Mesenchymal stem cell (in vitro differentiated cells and primary cell): ENCODE measurements at regions not wholly inside any gene's neighbourhood (a gene's known extent, or its start where the extent isn't known, plus 50 kb on each side); places are given as distances from the start of the nearest gene placed in this dataset.
"Not testable (repeated sequence)": the region's sequence is repeated elsewhere in the genome, so short reads cannot be mapped to it uniquely, and the experiment has no call there.

Experiments
- DNase-seq: peaks from one replicate; pipeline ENCODE4 v3.0.0-alpha.2; 2013
- H2AFZ ChIP-seq: one replicate; pipeline ENCODE4 v1.6.1; 2013; ENCODE audit warnings: low read depth, mild to moderate bottlenecking, control low read depth, inconsistent platforms, low read length, moderate library complexity
- H2AK5ac ChIP-seq: 2 replicates; pipeline ENCODE4 v1.6.1; 2013; ENCODE audit warnings: low read length, moderate library complexity, mild to moderate bottlenecking, inconsistent platforms; ENCODE audit not compliant: severe bottlenecking
- H2BK120ac ChIP-seq: one replicate; pipeline ENCODE4 v1.6.1; 2013; ENCODE audit warnings: low read depth, mild to moderate bottlenecking, inconsistent platforms, low read length, moderate library complexity
- H2BK12ac ChIP-seq, 2 experiments: one replicate each; pipeline ENCODE4 v1.6.1; 2013; ENCODE audit warnings: inconsistent platforms in 2 of 2, low read length in 2 of 2, mild to moderate bottlenecking in 2 of 2, moderate library complexity in 2 of 2, control low read depth in 1 of 2
- H2BK15ac ChIP-seq: one replicate; pipeline ENCODE4 v1.6.1; 2013; ENCODE audit warnings: mild to moderate bottlenecking, low read depth, inconsistent platforms; ENCODE audit not compliant: poor library complexity, severe bottlenecking
- H2BK5ac ChIP-seq: 2 replicates; pipeline ENCODE4 v1.6.1; 2013; ENCODE audit warnings: low read depth, mild to moderate bottlenecking, low read length, control low read depth, inconsistent platforms; ENCODE audit not compliant: poor library complexity, severe bottlenecking
- H3K14ac ChIP-seq, 2 experiments: one replicate each; pipeline ENCODE4 v1.6.1; 2013; ENCODE audit warnings: inconsistent platforms in 2 of 2, low read length in 2 of 2, control low read depth in 1 of 2, mild to moderate bottlenecking in 1 of 2, moderate library complexity in 1 of 2
- H3K18ac ChIP-seq, 2 experiments: one replicate each; pipeline ENCODE4 v1.6.1; 2013; ENCODE audit warnings: inconsistent platforms in 2 of 2, low read length in 2 of 2, control low read depth in 1 of 2, low read depth in 1 of 2, mild to moderate bottlenecking in 1 of 2
- H3K23ac ChIP-seq, 2 experiments: one replicate each; pipeline ENCODE4 v1.6.1; 2013; ENCODE audit warnings: inconsistent platforms in 2 of 2, low read length in 2 of 2, mild to moderate bottlenecking in 2 of 2, moderate library complexity in 2 of 2, control low read depth in 1 of 2
- H3K27ac ChIP-seq: 2 replicates; pipeline ENCODE4 v1.5.1; 2013; ENCODE audit warnings: mild to moderate bottlenecking, moderate library complexity, low read length, control low read depth, inconsistent platforms; ENCODE audit not compliant: poor library complexity, severe bottlenecking
- H3K27me3 ChIP-seq, 2 experiments: 2 replicates each; pipeline versions ENCODE4 v1.6.1 to v1.7.0; 2013; ENCODE audit warnings: low read length in 2 of 2, mild to moderate bottlenecking in 2 of 2, moderate library complexity in 2 of 2, control low read depth in 1 of 2, inconsistent platforms in 1 of 2; ENCODE audit not compliant: control insufficient read depth in 1 of 2, insufficient read depth in 1 of 2
- H3K36me3 ChIP-seq, 2 experiments: 2 replicates each; pipeline versions ENCODE4 v1.6.1 to v1.7.0; 2013; ENCODE audit warnings: low read length in 2 of 2, control low read depth in 1 of 2, inconsistent platforms in 1 of 2, low read depth in 1 of 2, mild to moderate bottlenecking in 1 of 2; ENCODE audit not compliant: insufficient read depth in 2 of 2, control insufficient read depth in 1 of 2
- H3K4ac ChIP-seq, 2 experiments: one replicate each; pipeline ENCODE4 v1.6.1; 2013; ENCODE audit warnings: inconsistent platforms in 2 of 2, low read length in 2 of 2, mild to moderate bottlenecking in 2 of 2, moderate library complexity in 2 of 2, control low read depth in 1 of 2, low read depth in 1 of 2
- H3K4me1 ChIP-seq: 2 replicates; pipeline ENCODE4 v1.6.1; 2013; ENCODE audit warnings: low read depth, low read length, control low read depth; ENCODE audit not compliant: control insufficient read depth, insufficient read depth
- H3K4me2 ChIP-seq: 2 replicates; pipeline ENCODE4 v1.6.1; 2013; ENCODE audit warnings: low read length, mild to moderate bottlenecking, inconsistent platforms; ENCODE audit not compliant: poor library complexity, severe bottlenecking
- H3K4me3 ChIP-seq, 2 experiments: 2 replicates each; pipeline versions ENCODE4 v1.5.1 to v1.7.0; 2013; ENCODE audit warnings: low read length in 2 of 2, mild to moderate bottlenecking in 2 of 2, control low read depth in 1 of 2, low read depth in 1 of 2; ENCODE audit not compliant: insufficient read depth in 1 of 2
- H3K79me1 ChIP-seq: replicated peaks from 2 replicates; pipeline ENCODE4 v1.6.1; 2013; ENCODE audit warnings: mild to moderate bottlenecking, control low read depth, low read length, inconsistent platforms; ENCODE audit not compliant: poor library complexity, severe bottlenecking
- H3K9ac ChIP-seq: 2 replicates; pipeline ENCODE4 v1.7.0; 2013; ENCODE audit warnings: mild to moderate bottlenecking, low read length, moderate library complexity
- H3K9me3 ChIP-seq: 2 replicates; pipeline ENCODE4 v1.7.0; 2013; ENCODE audit warnings: mild to moderate bottlenecking, low read length; ENCODE audit not compliant: control insufficient read depth
- H4K8ac ChIP-seq: one replicate; pipeline ENCODE4 v1.6.1; 2013; ENCODE audit warnings: inconsistent platforms, mild to moderate bottlenecking, low read length, moderate library complexity
- H4K91ac ChIP-seq: one replicate; pipeline ENCODE4 v1.6.1; 2013; ENCODE audit warnings: mild to moderate bottlenecking, low read length, inconsistent platforms
- whole genome bisulfite sequencing: methylation state at CpG from one replicate; pipeline ENCODE4 v1.1.7; 2013; ENCODE audit warnings: mixed read lengths; 5-methylcytosine and 5-hydroxymethylcytosine counted together

DNA sequence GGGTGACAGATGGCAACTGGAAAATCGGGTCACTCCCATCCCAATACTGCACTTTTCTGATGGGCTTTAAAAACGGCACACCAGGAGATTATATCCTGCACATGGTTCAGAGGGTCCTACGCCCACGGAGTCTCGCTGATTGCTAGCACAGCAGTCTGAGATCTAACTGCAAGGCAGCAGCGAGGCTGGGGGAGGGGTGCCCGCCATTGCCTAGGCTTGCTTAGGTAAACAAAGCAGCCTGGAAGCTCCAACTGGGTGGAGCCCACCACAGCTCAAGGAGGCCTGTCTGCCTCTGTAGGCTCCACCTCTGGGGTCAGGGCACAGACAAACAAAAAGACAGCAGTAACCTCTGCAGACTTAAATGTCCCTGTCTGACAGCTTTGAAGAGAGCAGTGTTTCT is 158.7 kb upstream of the MOCS2 start:
- not testable (repeated sequence) for H3K14ac ChIP-seq, H3K36me3 ChIP-seq, H3K27me3 ChIP-seq, H3K23ac ChIP-seq, H3K9me3 ChIP-seq, H3K9ac ChIP-seq, H2AK5ac ChIP-seq, H3K27ac ChIP-seq, H3K4ac ChIP-seq, H3K18ac ChIP-seq, H3K4me2 ChIP-seq, DNase-seq, H2BK5ac ChIP-seq, H2BK15ac ChIP-seq, H4K91ac ChIP-seq, H4K8ac ChIP-seq, H3K4me1 ChIP-seq, H2BK12ac ChIP-seq, H2BK120ac ChIP-seq, H2AFZ ChIP-seq, H3K79me1 ChIP-seq, H3K4me3 ChIP-seq
- 82% methylated on average over 7 of the region's 7 CpGs for WGBS

DNA sequence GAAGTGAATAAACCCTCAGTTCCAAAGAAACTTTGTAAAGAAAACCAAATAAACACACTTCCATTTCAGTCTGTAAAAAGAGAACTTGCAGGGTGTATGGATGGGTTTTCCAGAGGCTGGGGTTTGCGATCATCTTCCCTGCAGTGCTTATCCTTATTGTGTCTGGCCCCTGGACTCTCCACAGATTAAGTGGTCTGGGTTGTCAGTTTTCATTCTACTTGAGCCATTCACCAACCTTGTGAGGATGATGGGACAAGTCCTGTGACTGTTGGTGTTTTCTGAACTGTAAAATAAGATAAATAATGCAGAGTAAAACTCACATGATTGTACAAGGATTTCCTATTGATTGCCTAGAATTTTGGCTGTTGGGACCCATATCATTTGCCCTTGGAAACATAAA is 166.1 kb upstream of the MOCS2 start:
- no peak overlapping the region for H2BK120ac ChIP-seq
- no peak overlapping the region for H2AFZ ChIP-seq
- no peak overlapping the region for H3K18ac ChIP-seq
- no peak overlapping the region for H3K27ac ChIP-seq
- DNase-seq = no peak
- no peak overlapping the region for H4K91ac ChIP-seq
- no peak overlapping the region for H3K23ac ChIP-seq
- H3K4me2 ChIP-seq = no peak overlapping the region
- H3K9ac ChIP-seq = no peak overlapping the region
- H3K36me3 ChIP-seq = no peaks in the 10 kb centered on the region
- H3K9me3 ChIP-seq = no peaks in the 10 kb centered on the region
- no peaks in the 10 kb centered on the region for H3K27me3 ChIP-seq
- no peak overlapping the region for H2BK15ac ChIP-seq
- no peak overlapping the region for H2AK5ac ChIP-seq
- no peak overlapping the region for H3K14ac ChIP-seq
- no peak overlapping the region for H2BK12ac ChIP-seq
- no peak overlapping the region for H3K4ac ChIP-seq
- no peak overlapping the region for H2BK5ac ChIP-seq
- H3K79me1 ChIP-seq = no peaks in the 10 kb centered on the region
- no peaks in the 10 kb centered on the region for H3K4me1 ChIP-seq
- H3K4me3 ChIP-seq = no peak overlapping the region
- 94% methylated on average over 1 of the region's 1 CpG for WGBS
- no peak overlapping the region for H4K8ac ChIP-seq

DNA sequence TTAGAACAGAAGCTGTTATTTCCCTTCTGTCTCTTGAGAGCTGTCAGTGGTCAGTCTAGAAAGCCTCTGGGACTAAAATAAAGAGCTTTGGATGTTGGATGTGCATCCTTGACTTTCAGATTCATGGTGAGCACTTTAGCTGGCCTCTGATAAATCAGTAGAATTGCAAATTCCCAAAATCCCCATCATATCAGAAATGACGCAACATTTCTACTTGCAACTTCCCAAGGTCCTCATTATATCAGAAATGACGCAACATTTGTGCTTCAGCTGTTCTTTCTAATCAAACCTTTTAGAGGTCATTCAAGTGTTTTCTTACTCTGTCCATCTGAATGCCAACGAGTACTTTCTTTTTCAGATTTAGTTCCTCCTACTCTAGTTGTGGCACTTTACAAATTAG is 167.3 kb upstream of the MOCS2 start:
- Histone ChIP-seq H3K9me3 (no peaks in the 10 kb centered on the region), H3K23ac (no peak overlapping the region), H3K27ac (no peak overlapping the region), H3K4me2 (no peak overlapping the region), H2BK5ac (no peak overlapping the region), H3K4me3 (no peak overlapping the region), H3K27me3 (no peaks in the 10 kb centered on the region), H4K8ac (no peak overlapping the region), H3K79me1 (no peaks in the 10 kb centered on the region), H3K4me1 (no peaks in the 10 kb centered on the region), H3K4ac (no peak overlapping the region), H3K18ac (no peak overlapping the region), H2BK12ac (no peak overlapping the region), H2BK15ac (no peak overlapping the region), H2AK5ac (no peak overlapping the region), H3K9ac (no peak overlapping the region), H2BK120ac (no peak overlapping the region), H4K91ac (no peak overlapping the region), H3K36me3 (no peaks in the 10 kb centered on the region), H2AFZ (no peak overlapping the region), H3K14ac (no peak overlapping the region)
- no peak for DNase-seq
- 100% methylated on average over 2 of the region's 3 CpGs for WGBS

DNA sequence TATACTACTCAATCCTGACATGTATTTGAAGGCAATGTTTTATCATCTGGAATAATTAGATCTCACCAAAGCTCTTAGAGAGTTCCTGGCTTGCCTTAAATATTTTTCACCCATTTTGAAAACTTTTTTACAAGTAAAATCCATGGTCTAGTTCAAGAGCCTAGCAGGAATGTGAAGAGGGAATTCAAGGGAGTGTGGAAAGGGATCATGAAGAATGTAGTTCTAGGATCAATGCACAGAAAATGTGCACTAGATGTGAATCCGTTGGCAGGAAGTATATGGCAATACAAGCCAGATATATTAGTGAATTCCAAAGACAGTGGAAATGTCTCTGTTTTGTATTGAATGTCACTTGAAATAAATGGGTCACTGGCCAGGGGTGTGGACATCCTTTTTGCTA is 167.9 kb upstream of the MOCS2 start:
- Histone ChIP-seq H3K4me1 (no peaks in the 10 kb centered on the region), H2BK15ac (no peak overlapping the region), H3K27ac (no peak overlapping the region), H3K36me3 (no peaks in the 10 kb centered on the region), H2BK12ac (no peak overlapping the region), H3K9me3 (no peaks in the 10 kb centered on the region), H3K4me2 (no peak overlapping the region), H2AFZ (no peak overlapping the region), H3K9ac (no peak overlapping the region), H3K27me3 (no peaks in the 10 kb centered on the region), H2BK120ac (no peak overlapping the region), H2BK5ac (no peak overlapping the region), H3K79me1 (no peaks in the 10 kb centered on the region), H3K4ac (no peak overlapping the region), H3K14ac (no peak overlapping the region), H3K4me3 (no peak overlapping the region), H4K8ac (no peak overlapping the region), H4K91ac (no peak overlapping the region), H3K23ac (no peak overlapping the region), H3K18ac (no peak overlapping the region), H2AK5ac (no peak overlapping the region)
- WGBS = 96% methylated on average over 1 of the region's 1 CpG
- no peak for DNase-seq
